T-helper 1 cell treated with Interleukin-12 subunit alpha and Interleukin-12 subunit beta and Interleukin-4 antibody, amounts not matched to agents 30 μg/mL and 1 μg/mL, for 36 hours (primary cell): ENCODE measurements at regions not wholly inside any gene's neighbourhood (a gene's known extent, or its start where the extent isn't known, plus 50 kb on each side); places are given as distances from the start of the nearest gene placed in this dataset.

Experiments used
- H3K27ac Mint-ChIP-seq: one replicate; pipeline ENCODE4 v1.8.0; 2021; ENCODE audit warnings: mild to moderate bottlenecking, mixed read lengths
- H3K27me3 Mint-ChIP-seq: one replicate; pipeline ENCODE4 v1.8.0; 2021; ENCODE audit warnings: low read depth, mixed read lengths
- H3K36me3 Mint-ChIP-seq: one replicate; pipeline ENCODE4 v1.8.0; 2021; ENCODE audit warnings: low read depth, mixed read lengths
- H3K4me1 Mint-ChIP-seq: one replicate; pipeline ENCODE4 v1.8.0; 2021; ENCODE audit warnings: low read depth, mixed read lengths
- H3K4me3 Mint-ChIP-seq: one replicate; pipeline ENCODE4 v1.8.0; 2021; ENCODE audit warnings: mild to moderate bottlenecking, moderate library complexity, mixed read lengths
- H3K9me3 Mint-ChIP-seq: one replicate; pipeline ENCODE4 v1.8.0; 2021; ENCODE audit warnings: mixed read lengths

DNA sequence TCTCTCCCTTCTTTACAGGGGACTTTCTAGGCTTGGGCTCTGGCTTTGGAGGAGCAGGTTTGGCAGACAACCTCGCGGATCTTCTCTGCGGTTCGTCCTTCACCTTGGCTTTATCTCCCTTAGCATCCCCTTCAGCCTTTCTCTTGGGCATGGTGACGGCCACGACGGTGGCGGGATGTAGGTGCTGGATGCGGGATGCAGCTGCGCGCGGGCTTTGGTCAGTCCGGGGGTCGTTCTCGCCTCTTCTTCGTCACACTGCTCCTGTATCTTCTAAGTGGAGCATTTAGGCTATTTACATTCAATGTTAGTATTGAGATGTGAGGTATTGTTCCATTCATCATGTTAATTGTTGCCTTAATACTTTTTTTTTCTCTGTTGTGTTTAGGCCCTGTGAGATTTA lies 217.2 kb upstream of the STXBP6 start:
- Mint-ChIP-seq H3K4me1 (no peaks in the 10 kb centered on the region), H3K36me3 (no peaks in the 10 kb centered on the region), H3K4me3 (no peak overlapping the region), H3K27me3 (no peaks in the 10 kb centered on the region), H3K27ac (no peak overlapping the region), H3K9me3 (no peaks in the 10 kb centered on the region)

DNA sequence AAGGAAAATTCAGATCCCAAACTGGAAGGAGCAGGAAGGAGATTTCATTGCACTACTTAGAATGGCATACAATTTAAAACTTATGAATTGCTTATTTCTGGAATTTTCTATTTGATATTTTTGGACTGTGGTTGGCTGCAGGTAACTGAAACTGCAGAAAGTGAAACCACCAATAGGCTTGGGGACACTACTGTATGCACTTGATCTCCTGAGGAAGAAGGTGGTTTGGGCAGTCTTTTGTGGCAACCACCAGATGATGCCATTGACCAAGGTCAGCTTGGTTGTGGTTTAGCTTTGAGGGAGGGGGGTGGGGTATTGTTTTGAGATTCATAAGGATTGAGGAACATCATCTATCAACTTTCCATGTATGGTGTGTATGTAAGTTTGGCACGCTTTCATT lies 209.5 kb upstream of the STXBP6 start:
- no peak overlapping the region for H3K4me3 Mint-ChIP-seq
- H3K4me1 Mint-ChIP-seq: no peaks in the 10 kb centered on the region
- H3K27ac Mint-ChIP-seq: no peak overlapping the region
- H3K9me3 Mint-ChIP-seq: no peaks in the 10 kb centered on the region
- H3K27me3 Mint-ChIP-seq: no peaks in the 10 kb centered on the region
- H3K36me3 Mint-ChIP-seq: no peaks in the 10 kb centered on the region

DNA sequence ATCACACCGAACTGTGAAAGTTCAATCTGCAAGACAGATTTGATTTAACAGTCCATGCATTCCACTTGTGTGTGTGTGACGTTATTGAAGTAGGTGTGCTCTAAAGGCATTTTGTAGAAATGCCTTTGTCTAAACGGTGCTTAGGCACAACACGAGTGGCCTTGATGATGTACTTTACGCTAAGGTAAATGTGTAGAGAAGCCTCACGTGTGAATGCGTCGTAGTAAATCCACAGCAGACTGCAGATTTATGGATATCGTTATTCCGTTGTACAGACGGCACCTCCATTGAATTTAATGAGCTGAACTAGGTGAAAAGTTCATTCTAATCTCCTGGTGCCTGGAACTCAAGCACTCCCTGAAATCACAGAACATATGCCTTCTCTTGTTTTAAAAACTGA lies 202.8 kb upstream of the STXBP6 start:
- no peaks in the 10 kb centered on the region for H3K4me1 Mint-ChIP-seq
- no peaks in the 10 kb centered on the region for H3K27me3 Mint-ChIP-seq
- no peak overlapping the region for H3K27ac Mint-ChIP-seq
- no peaks in the 10 kb centered on the region for H3K9me3 Mint-ChIP-seq
- H3K36me3 Mint-ChIP-seq: no peaks in the 10 kb centered on the region
- H3K4me3 Mint-ChIP-seq: no peak overlapping the region

GRCh38 chr14:25250516-25250915 lies 200.6 kb upstream of the STXBP6 start:
- H3K27me3 Mint-ChIP-seq: no peaks in the 10 kb centered on the region
- no peak overlapping the region for H3K4me3 Mint-ChIP-seq
- no peaks in the 10 kb centered on the region for H3K4me1 Mint-ChIP-seq

GRCh38 chr14:25247609-25248008 lies 197.7 kb upstream of the STXBP6 start:
- H3K4me3 Mint-ChIP-seq: no peak overlapping the region
- no peaks in the 10 kb centered on the region for H3K36me3 Mint-ChIP-seq
- H3K4me1 Mint-ChIP-seq: no peaks in the 10 kb centered on the region
- H3K27me3 Mint-ChIP-seq: no peaks in the 10 kb centered on the region
- no peak overlapping the region for H3K27ac Mint-ChIP-seq
- H3K9me3 Mint-ChIP-seq: no peaks in the 10 kb centered on the region

More at GRCh38 chr14:25250516-25250915, 200.6 kb upstream of the STXBP6 start:
- H3K27ac Mint-ChIP-seq: no peak overlapping the region
- no peaks in the 10 kb centered on the region for H3K9me3 Mint-ChIP-seq
- no peaks in the 10 kb centered on the region for H3K36me3 Mint-ChIP-seq

DNA sequence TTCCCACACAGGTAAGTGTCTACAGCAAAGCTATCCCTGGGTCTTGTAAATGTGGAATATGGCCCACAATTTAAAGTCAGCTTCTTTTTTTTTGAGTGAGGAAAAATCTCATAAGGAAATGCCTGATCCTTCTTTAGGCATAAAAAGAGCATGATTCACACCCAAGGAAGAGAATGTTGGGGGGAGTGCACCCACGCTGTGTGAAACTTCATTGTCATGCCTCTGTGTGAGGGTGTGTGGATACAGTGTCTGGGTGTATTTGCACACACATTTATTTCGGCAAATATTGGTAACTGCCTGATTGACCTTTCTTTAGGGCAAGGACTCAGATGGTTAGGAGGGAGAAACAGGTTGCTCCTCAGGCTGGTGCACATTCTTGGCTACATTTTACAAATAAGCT lies 196.8 kb upstream of the STXBP6 start:
- H3K36me3 Mint-ChIP-seq: no peaks in the 10 kb centered on the region
- no peaks in the 10 kb centered on the region for H3K27me3 Mint-ChIP-seq
- H3K4me3 Mint-ChIP-seq: no peak overlapping the region
- no peaks in the 10 kb centered on the region for H3K9me3 Mint-ChIP-seq
- H3K4me1 Mint-ChIP-seq: no peaks in the 10 kb centered on the region
- H3K27ac Mint-ChIP-seq: no peak overlapping the region

DNA sequence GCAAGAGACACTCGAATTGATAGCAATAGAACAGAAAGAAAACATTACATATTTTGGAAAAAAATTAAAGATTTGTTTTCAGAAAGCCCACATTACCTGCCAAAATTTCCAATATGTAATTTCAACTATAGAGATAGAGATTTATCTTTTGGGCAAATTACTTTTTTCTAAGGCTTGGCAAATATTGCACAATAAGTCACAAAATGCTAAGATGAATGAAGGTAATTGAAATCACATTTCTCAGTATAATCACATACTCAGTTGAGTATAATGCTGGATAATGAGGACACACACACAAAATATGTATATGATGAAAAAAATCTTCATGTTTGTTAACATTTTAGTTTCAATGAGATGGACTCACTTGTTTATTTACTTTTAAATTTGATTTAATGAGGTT lies 189.2 kb upstream of the STXBP6 start:
- H3K27ac Mint-ChIP-seq: no peak overlapping the region
- H3K9me3 Mint-ChIP-seq: no peaks in the 10 kb centered on the region
- no peak overlapping the region for H3K4me3 Mint-ChIP-seq
- no peaks in the 10 kb centered on the region for H3K4me1 Mint-ChIP-seq
- no peaks in the 10 kb centered on the region for H3K36me3 Mint-ChIP-seq
- H3K27me3 Mint-ChIP-seq: no peaks in the 10 kb centered on the region

DNA sequence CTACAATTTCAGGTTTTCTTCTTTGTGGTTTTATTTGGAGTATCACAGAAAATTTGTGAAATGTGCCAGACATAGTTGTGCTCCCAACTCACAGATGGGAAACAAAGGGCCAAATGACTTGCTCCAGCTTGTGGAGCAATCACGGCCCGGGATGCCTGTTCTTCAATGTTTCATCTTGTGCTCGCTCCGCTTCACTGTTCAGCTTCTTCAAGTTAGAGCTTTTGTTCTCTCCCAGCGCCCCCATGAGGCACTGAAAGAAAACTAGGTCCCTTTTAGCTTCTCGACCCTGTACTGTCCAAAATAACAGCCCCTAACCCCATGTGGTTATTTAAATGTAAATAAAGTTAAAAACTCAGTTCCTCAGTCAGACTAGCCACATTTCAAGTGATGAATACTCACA lies 187.9 kb upstream of the STXBP6 start:
- H3K9me3 Mint-ChIP-seq: no peaks in the 10 kb centered on the region
- H3K27me3 Mint-ChIP-seq: no peaks in the 10 kb centered on the region
- H3K4me1 Mint-ChIP-seq: no peaks in the 10 kb centered on the region
- H3K4me3 Mint-ChIP-seq: no peak overlapping the region
- H3K36me3 Mint-ChIP-seq: no peaks in the 10 kb centered on the region
- H3K27ac Mint-ChIP-seq: no peak overlapping the region

DNA sequence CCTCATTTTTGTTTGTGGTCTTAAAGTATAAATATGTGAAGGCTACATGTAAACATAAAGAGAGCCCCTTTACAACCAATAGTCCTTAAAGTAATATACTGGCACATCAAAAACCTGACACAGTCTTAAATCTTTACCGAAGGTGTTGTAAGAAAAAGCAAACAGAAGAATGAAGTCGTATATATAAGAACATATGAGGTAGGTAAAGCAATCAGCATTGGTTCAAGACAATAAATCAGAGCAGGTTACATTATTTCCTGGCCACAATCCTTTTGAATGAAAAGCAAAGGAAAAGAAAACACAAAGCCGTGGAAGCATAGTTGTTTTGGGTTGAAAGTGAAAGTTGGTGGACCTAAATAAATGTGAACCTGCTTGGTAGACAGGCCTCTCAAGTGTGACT lies 183.7 kb upstream of the STXBP6 start:
- Mint-ChIP-seq H3K9me3 (no peaks in the 10 kb centered on the region), H3K27me3 (no peaks in the 10 kb centered on the region)

DNA sequence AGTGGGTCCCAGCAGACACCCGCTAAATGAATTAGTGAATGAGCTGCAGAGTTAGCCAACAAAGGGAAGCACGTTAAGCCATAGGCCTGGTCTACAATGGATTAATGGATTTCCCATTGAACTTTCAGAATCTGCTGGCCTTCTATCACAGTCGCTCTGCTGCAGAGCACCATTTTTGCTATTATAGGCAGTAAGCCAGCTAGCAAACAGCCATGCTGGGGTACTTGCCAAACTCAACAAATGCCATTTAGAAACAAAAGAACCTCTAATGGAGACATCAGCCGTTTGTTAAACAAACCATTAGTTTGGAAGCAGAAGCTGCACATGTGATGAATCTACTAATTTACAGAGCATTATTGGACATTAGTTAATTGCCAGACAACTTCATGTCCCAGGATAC lies 181.1 kb upstream of the STXBP6 start:
- Mint-ChIP-seq H3K27me3 (no peaks in the 10 kb centered on the region), H3K36me3 (no peaks in the 10 kb centered on the region), H3K4me1 (no peaks in the 10 kb centered on the region), H3K9me3 (no peaks in the 10 kb centered on the region), H3K27ac (no peak overlapping the region), H3K4me3 (no peak overlapping the region)

More for the DNA sequence above, 183.7 kb upstream of the STXBP6 start:
- Mint-ChIP-seq H3K4me1 (no peaks in the 10 kb centered on the region), H3K27ac (no peak overlapping the region), H3K4me3 (no peak overlapping the region), H3K36me3 (no peaks in the 10 kb centered on the region)

DNA sequence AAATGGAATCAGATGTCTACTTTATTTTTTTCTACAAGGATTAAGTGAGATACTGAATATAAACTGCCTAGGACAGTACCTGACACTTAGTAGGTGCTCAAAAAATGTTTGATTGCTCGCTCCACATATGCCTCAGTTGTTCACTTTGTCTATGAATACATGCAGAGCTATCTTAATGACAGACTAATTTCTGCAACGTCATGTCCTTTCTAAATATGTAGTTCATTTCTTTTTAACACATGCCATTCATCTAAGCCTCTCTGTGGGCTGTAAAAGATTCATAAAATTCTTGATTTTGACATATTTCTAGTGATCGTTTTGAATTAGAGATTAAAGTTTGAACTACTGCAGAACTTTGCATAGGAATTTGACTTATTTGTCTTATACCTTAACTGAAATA lies 176.3 kb upstream of the STXBP6 start:
- Mint-ChIP-seq H3K27me3 (no peaks in the 10 kb centered on the region), H3K4me1 (no peaks in the 10 kb centered on the region), H3K27ac (no peak overlapping the region), H3K4me3 (no peak overlapping the region), H3K36me3 (no peaks in the 10 kb centered on the region), H3K9me3 (no peaks in the 10 kb centered on the region)

DNA sequence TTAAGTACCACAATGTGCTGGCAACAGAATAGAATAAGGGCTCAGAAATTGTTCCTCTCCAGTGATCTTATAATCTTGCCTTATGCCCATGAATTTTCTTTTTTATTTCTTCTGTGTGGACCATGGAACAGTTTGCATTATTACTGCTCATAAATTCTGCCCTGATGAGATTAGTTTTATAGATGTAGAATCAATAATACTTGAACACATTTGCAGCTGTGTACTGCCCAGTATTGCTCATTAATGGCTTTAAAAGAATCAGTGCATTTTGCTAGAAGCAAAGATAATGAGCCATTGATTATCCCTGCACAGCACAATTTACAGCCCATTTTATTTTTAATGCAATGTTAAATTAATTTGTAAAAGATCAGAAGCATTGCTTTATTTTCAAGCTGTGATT lies 172.3 kb upstream of the STXBP6 start:
- no peaks in the 10 kb centered on the region for H3K27me3 Mint-ChIP-seq
- no peaks in the 10 kb centered on the region for H3K4me1 Mint-ChIP-seq
- H3K27ac Mint-ChIP-seq: no peak overlapping the region
- no peaks in the 10 kb centered on the region for H3K36me3 Mint-ChIP-seq
- H3K4me3 Mint-ChIP-seq: no peak overlapping the region
- H3K9me3 Mint-ChIP-seq: no peaks in the 10 kb centered on the region

- no peaks in the 10 kb centered on the region for H3K36me3 Mint-ChIP-seq
- H3K4me3 Mint-ChIP-seq: no peak overlapping the region
- H3K27ac Mint-ChIP-seq: no peak overlapping the region
- H3K9me3 Mint-ChIP-seq: no peaks in the 10 kb centered on the region
- H3K27me3 Mint-ChIP-seq: no peaks in the 10 kb centered on the region
- H3K4me1 Mint-ChIP-seq: no peaks in the 10 kb centered on the region
Measured at GRCh38 chr14:25220514-25220913, 170.6 kb upstream of the STXBP6 start.

DNA sequence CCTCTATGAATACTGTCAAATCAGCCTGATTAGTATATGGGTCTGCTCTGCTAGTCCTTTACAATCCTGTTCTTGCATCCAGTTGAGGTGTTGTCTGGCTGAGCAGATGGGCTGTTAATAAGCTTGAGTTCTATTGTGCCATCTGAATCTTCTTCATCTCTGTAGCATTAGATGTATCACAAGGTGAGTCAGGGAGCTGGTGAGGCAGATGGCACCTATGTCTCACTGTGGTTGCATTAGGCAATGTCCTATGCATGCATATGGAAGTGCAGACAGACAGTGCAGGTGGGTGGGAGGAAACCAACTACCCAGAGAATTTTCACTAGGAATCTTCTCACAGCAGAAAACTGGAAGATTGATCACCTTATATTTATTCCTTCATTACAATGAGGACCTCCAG lies 165.7 kb upstream of the STXBP6 start:
- no peak overlapping the region for H3K27ac Mint-ChIP-seq
- peaks cover 6% of the 10 kb centered on the region for H3K9me3 Mint-ChIP-seq
- H3K27me3 Mint-ChIP-seq: no peaks in the 10 kb centered on the region
- H3K36me3 Mint-ChIP-seq: no peaks in the 10 kb centered on the region
- H3K4me3 Mint-ChIP-seq: no peak overlapping the region
- no peaks in the 10 kb centered on the region for H3K4me1 Mint-ChIP-seq

GRCh38 chr14:25197885-25198284 lies 147.9 kb upstream of the STXBP6 start:
- H3K4me3 Mint-ChIP-seq: no peak overlapping the region
- no peaks in the 10 kb centered on the region for H3K4me1 Mint-ChIP-seq
- no peaks in the 10 kb centered on the region for H3K36me3 Mint-ChIP-seq
- peaks cover 18% of the 10 kb centered on the region for H3K9me3 Mint-ChIP-seq
- H3K27ac Mint-ChIP-seq: no peak overlapping the region
- no peaks in the 10 kb centered on the region for H3K27me3 Mint-ChIP-seq

DNA sequence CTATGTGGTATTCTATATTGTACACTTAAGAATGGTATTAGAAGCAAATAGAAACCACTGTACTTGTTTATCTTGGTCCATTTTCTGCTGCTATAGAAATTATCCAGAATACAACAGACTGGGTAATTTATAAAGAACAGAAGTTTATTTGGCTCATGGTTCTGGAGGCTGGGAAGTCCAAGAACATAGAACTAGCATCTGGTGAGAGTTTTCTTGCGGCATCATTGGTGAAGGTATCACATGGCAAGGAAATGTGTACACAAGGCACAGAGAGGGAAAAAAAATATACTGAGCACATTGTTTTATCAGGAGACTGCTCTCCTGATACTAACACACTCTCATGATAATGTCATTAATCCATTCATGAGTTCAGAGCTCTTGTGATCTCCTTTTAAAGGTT lies 130.3 kb upstream of the STXBP6 start:
- no peaks in the 10 kb centered on the region for H3K36me3 Mint-ChIP-seq
- H3K27ac Mint-ChIP-seq: no peak overlapping the region
- H3K27me3 Mint-ChIP-seq: no peaks in the 10 kb centered on the region
- H3K4me1 Mint-ChIP-seq: no peaks in the 10 kb centered on the region
- H3K4me3 Mint-ChIP-seq: no peak overlapping the region
- H3K9me3 Mint-ChIP-seq: peaks cover 9% of the 10 kb centered on the region
